C4-2B (cell line): ENCODE measurements at regions not wholly inside any gene's neighbourhood (a gene's known extent, or its start where the extent isn't known, plus 50 kb on each side); places are given as distances from the start of the nearest gene placed in this dataset.

Source experiments
- H3K27ac ChIP-seq: fragments of 450-650 bp; 2 replicates; pipeline ENCODE4 v1.5.1; 2017
- CTCF ChIP-seq: fragments of 450-650 bp; conservative IDR thresholded peaks from 2 replicates; pipeline ENCODE4 v1.5.1; 2017; ENCODE audit warnings: mild to moderate bottlenecking
- ZFX ChIP-seq: fragments of 450-650 bp; IDR thresholded peaks from 2 replicates; pipeline ENCODE4 v1.6.1; 2017

DNA sequence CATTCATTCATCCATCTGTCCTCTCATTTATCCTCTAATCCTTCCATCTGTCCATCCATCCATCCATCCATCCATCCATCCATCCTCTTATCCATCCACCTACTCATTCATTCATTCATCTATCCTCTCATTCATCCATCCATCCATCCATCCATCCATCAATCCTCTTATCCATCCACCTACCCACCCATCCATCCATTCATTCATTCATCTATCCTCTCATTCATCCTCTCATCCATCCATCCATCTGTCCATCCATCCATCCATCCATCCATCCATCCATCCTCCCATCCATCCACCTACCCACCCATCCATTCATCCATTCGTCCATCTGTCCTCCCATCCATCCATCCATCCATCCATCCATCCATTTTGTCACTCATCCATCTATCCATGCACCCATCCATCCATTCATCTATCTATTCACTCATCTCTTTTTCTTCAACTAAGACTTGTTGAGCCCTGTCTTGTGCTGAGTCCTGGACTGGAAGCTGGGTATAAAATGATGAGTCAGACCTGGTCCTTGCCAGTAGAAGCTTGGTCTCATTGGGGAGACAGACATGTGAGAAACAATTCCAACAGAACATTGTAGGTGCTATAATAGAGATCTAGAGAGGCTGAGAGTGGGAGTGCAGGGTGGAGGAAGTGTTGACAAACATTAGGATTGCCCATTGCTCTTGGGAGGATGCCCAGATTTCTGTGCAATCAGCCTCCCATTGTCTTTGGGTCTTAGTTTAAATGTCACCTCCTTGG lies 55.0 kb upstream of the IER5L start:
- TF ChIP-seq CTCF = no peak
- TF ChIP-seq ZFX = no peak
- H3K27ac ChIP-seq = no peak overlapping the region

DNA sequence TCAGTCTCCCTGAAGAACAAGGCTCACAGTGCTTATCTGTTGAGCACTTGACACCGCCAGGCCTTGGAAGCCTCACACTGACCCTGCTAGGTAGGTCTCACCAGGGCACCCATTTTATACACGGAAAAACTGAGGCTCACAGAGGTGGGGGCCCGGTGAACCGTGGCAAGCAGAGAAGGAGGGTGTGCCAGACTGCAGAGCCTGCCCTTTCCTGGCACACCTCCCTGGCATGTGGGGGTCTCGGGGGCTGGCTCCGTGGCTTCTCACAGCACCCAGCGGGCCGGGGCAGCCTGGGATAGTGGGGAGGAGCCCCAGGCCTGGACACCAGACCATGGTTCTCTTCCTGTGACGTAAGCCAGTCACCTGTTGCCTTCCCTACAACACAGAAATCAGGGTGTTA lies 53.7 kb upstream of the IER5L start:
- H3K27ac ChIP-seq = no peak overlapping the region
- TF ChIP-seq CTCF = no peak
- TF ChIP-seq ZFX = no peak

DNA sequence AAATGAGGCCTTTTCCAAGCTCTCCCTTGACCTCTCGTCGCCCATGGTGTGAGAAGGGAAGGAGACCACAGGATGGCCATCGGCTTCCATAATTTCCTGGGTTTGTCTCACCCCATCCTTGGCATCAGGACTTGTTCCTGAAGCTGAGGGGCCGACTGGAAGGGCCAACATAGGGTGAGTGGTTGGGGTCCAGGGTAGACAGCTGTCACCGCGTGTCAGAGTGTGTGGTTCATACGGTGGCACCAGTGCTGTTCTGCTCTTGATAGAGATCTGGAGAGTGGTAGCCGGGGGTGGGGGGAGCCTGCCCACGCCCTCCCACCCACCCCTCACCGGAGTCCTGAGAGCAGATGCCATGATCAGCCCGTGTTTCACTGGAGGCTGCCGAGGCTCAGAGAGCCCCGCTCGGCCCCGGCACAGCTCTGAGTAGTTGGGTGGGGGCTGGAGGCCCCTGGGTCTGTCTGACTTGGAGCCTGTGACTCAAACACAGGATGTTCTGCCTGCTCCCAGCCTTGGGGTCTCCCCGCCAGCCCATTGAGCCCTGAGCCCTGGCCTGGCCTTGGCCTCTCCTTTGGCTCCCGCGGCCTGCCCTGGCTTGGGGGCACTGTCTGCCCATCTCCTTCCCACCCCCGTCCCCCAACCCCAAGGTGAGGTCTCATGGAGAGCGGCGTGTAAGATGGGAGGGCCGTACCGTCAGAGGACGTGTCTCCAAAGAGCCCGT lies 53.1 kb upstream of the IER5L start:
- TF ChIP-seq ZFX (no peak), CTCF (no peak)
- H3K27ac ChIP-seq = no peak overlapping the region

- no peak overlapping the region for H3K27ac ChIP-seq
Observed at GRCh38 chr9:129230302-129230701, 52.2 kb upstream of the IER5L start.

More at GRCh38 chr9:129230302-129230701, 52.2 kb upstream of the IER5L start:
- TF ChIP-seq ZFX = no peak
- TF ChIP-seq CTCF = no peak
